ENCODE measurements at regions not wholly inside any gene's neighbourhood (a gene's known extent, or its start where the extent isn't known, plus 50 kb on each side); places are given as distances from the start of the nearest gene placed in this dataset.
A peak's percentile ranks its signal among the peaks of the same experiment; 100 is the strongest.

DNA sequence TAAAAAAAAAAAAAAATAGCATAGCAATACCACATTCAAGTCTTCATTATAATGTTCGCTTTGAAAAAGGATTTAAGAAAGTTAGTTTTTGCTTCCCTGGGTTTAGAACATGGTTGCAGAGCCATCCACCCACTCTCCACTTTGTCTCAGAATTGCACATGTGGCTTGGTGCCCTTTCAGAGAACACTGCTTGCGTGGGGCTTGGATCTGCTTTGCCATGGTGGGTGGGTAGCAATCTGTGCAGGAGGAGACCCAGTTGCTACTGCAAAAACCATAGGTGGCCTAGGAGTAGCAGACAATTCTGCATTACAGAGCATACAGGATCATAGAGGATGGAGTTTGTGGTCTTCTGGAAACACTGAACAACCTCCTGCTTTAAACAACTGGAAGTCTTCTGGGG lies 421.4 kb upstream of the CELF2 start:
- TF ChIP-seq, protein P1, sequence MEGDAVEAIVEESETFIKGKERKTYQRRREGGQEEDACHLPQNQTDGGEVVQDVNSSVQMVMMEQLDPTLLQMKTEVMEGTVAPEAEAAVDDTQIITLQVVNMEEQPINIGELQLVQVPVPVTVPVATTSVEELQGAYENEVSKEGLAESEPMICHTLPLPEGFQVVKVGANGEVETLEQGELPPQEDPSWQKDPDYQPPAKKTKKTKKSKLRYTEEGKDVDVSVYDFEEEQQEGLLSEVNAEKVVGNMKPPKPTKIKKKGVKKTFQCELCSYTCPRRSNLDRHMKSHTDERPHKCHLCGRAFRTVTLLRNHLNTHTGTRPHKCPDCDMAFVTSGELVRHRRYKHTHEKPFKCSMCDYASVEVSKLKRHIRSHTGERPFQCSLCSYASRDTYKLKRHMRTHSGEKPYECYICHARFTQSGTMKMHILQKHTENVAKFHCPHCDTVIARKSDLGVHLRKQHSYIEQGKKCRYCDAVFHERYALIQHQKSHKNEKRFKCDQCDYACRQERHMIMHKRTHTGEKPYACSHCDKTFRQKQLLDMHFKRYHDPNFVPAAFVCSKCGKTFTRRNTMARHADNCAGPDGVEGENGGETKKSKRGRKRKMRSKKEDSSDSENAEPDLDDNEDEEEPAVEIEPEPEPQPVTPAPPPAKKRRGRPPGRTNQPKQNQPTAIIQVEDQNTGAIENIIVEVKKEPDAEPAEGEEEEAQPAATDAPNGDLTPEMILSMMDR (IDR thresholded peaks at IDR 0.05; ENCODE audit: low read depth, low read length), result no peak

DNA sequence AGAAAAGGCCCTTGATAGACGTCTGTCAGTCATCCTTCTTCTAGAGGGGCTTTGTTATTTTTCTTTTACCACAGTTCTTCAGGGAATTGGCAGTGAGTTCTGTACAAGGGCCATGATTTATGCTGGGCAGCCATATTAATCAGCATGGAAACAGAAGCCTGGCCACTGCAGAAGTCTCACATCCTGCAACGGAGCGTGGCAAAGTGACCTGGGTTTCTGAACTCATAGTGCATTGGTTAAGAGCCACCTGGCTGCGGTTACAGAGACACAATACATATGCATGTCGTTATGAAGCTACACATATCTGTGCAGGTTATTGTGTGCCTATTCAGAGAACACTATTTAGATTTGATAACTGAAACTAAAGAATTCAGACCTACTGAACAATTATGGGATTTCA lies 419.4 kb upstream of the CELF2 start:
- Histone ChIP-seq H3K4me1 (ENCODE audit: low read depth) (peaks cover 12% of the 10 kb centered on the region), H3K9me3 (ENCODE audit: low read depth) (no peaks in the 10 kb centered on the region), H3K27me3 (no peaks in the 10 kb centered on the region), H3K27ac (no peak overlapping the region), H3K4me3 (no peak overlapping the region), H3K36me3 (no peaks in the 10 kb centered on the region)
- DNase-seq (ENCODE audit: low read depth in 1 of 2, low spot score in 1 of 2), result peak in 1 of 2 donors; percentile 8
- TF ChIP-seq, protein P1 (IDR thresholded peaks at IDR 0.05; ENCODE audit: low read depth, low read length), result no peak

More for the DNA sequence above, 421.4 kb upstream of the CELF2 start:
- H3K36me3 ChIP-seq, result no peaks in the 10 kb centered on the region
- DNase-seq (ENCODE audit: low read depth in 1 of 2, low spot score in 1 of 2), result no peak
- H3K27me3 ChIP-seq, result no peaks in the 10 kb centered on the region
- peaks cover 12% of the 10 kb centered on the region for H3K4me1 ChIP-seq (ENCODE audit: low read depth)
- H3K4me3 ChIP-seq, result no peak overlapping the region
- H3K27ac ChIP-seq, result no peak overlapping the region
- no peaks in the 10 kb centered on the region for H3K9me3 ChIP-seq (ENCODE audit: low read depth)

DNA sequence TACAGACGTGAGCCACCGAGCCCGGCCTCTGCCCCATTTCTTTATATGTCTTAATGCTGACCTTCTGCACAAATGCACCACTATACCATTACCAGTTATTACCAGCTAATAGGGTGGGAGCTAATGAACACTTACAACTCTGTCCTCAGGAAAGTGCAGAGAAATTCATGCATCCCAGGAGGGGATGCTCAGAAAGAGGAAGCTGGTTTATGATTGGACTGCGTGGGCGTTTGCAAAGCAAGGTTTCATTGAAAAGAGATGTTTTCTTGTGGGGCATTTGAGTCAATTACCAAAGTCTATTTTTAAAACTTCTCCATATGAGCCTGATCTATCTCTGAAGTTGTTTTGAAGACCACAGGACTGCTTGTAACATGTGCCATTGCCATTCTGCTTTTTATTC lies 417.7 kb upstream of the CELF2 start:
- Histone ChIP-seq H3K27me3 (no peaks in the 10 kb centered on the region), H3K27ac (no peak overlapping the region), H3K36me3 (no peaks in the 10 kb centered on the region), H3K4me3 (no peak overlapping the region), H3K4me1 (ENCODE audit: low read depth) (peaks cover 12% of the 10 kb centered on the region), H3K9me3 (ENCODE audit: low read depth) (no peaks in the 10 kb centered on the region)
- TF ChIP-seq, protein P1 (IDR thresholded peaks at IDR 0.05; ENCODE audit: low read depth, low read length), result no peak
- no peak for DNase-seq (ENCODE audit: low read depth in 1 of 2, low spot score in 1 of 2)

DNA sequence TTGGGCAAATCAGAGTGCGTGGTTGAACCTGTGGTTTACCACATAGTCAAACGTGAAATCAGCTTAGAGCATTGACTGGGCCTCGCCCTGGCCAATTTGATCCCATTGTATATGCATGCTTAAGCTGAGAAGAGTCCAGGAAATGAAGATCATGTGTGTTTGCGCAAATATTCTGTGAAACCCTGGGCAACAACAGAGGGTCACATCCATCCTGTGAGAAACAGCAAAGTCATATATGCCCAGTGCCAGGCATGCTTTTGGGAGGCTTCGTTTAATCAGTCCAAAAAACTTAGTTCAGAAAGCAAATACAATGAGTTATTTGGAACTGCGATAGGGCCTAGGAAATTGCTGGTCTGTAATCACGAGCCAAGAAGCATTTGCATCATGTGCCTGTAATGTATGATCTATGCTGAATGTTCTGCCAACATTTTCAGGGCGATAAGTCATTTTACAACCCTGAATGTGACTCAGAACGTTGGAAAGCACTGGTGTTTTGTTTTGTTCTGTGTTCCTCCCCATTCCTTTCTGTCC lies 412.1 kb upstream of the CELF2 start:
- Histone ChIP-seq H3K27ac (no peak overlapping the region), H3K36me3 (no peaks in the 10 kb centered on the region), H3K27me3 (no peaks in the 10 kb centered on the region), H3K4me3 (no peak overlapping the region), H3K4me1 (ENCODE audit: low read depth) (no peaks in the 10 kb centered on the region), H3K9me3 (ENCODE audit: low read depth) (no peaks in the 10 kb centered on the region)
- TF ChIP-seq, protein P1 (IDR thresholded peaks at IDR 0.05; ENCODE audit: low read depth, low read length), result no peak
- DNase-seq (ENCODE audit: low read depth in 1 of 2, low spot score in 1 of 2), result peak in 1 of 2 donors; percentile 99

DNA sequence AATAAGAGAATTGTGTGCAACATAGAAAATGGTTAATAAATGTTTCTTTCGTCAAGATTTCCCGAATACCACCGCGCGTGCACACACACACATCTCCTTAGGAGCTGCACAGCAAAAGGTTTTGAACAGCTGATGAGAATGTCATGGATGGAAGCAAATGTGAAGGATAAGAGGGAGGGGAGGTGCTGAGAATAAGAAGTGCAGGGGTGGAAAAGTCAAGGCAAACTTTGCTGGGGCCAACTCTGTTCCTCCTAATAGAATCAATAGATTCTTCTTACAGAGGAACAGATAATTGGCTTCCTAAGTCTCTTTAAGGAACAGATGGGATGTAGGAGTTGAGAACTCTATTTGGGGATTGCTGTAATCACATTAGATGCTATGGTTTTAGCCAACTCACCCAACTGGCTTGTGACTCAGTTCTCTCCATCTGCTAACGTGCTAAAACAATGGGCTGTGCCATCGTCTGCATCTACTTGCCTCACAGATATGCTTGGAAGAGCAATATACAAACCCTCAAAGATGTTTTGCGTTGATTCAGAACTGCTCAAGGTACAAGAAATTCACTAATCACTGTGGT lies 408.2 kb upstream of the CELF2 start:
- TF ChIP-seq, protein P1 (IDR thresholded peaks at IDR 0.05; ENCODE audit: low read depth, low read length), result no peak
- H3K36me3 ChIP-seq, result no peaks in the 10 kb centered on the region
- H3K27me3 ChIP-seq, result no peaks in the 10 kb centered on the region
- H3K9me3 ChIP-seq (ENCODE audit: low read depth), result no peaks in the 10 kb centered on the region
- no peak overlapping the region for H3K27ac ChIP-seq
- H3K4me1 ChIP-seq (ENCODE audit: low read depth), result no peaks in the 10 kb centered on the region
- no peak for DNase-seq (ENCODE audit: low read depth in 1 of 2, low spot score in 1 of 2)
- no peak overlapping the region for H3K4me3 ChIP-seq
